Tibial nerve (tissue), 3 donors: ENCODE measurements at regions not wholly inside any gene's neighbourhood (a gene's known extent, or its start where the extent isn't known, plus 50 kb on each side); places are given as distances from the start of the nearest gene placed in this dataset.

Experiments used
- CTCF ChIP-seq, 5 experiments: fragments of 200-600 bp in 3 of 5; fragments of 450-650 bp in 2 of 5; sonication (generic) in 3 of 5; IDR thresholded peaks; one replicate each; pipeline ENCODE4 v1.5.1; 2016 to 2019; ENCODE audit warnings: antibody characterized with exemption in 5 of 5, mild to moderate bottlenecking in 3 of 5, moderate library complexity in 2 of 5
- POLR2A ChIP-seq, 2 donors: fragments of 450-650 bp; IDR thresholded peaks; one replicate each; pipeline ENCODE4 v1.6.1; 2017; ENCODE audit warnings: antibody characterized with exemption in 2 of 2, mild to moderate bottlenecking in 2 of 2, moderate library complexity in 2 of 2

DNA sequence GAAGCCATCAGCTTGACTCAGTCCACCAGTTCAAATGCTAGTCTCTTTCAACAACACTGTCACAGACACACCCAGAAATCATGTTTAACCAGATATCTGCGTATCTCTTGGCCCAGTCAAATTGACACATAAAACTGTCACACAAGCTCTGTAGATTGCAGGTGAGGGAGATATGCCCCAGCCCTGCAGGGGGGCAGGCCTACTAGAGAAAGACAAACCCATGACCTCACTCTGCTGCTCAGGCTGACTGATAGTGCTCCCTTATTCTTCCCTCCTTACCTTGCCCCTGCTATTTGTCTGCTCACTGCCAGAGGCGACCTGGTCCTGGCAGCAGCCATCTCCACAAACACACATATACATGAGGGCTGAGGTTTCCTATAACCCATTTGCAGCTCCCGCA, 351.3 kb downstream of the DRD1 start:
- TF ChIP-seq CTCF (IDR thresholded peaks at IDR 0.05) (no peak), POLR2A (IDR thresholded peaks at IDR 0.05) (no peak)
